Mesenchymal stem cell (in vitro differentiated cells and primary cell): ENCODE measurements at regions not wholly inside any gene's neighbourhood (a gene's known extent, or its start where the extent isn't known, plus 50 kb on each side); places are given as distances from the start of the nearest gene placed in this dataset.
A peak's percentile ranks its signal among the peaks of the same experiment; 100 is the strongest.

Experiments used
- DNase-seq: peaks from one replicate; pipeline ENCODE4 v3.0.0-alpha.2; 2013
- H2AFZ ChIP-seq: one replicate; pipeline ENCODE4 v1.6.1; 2013; ENCODE audit warnings: low read depth, mild to moderate bottlenecking, control low read depth, inconsistent platforms, low read length, moderate library complexity
- H2AK5ac ChIP-seq: 2 replicates; pipeline ENCODE4 v1.6.1; 2013; ENCODE audit warnings: low read length, moderate library complexity, mild to moderate bottlenecking, inconsistent platforms; ENCODE audit not compliant: severe bottlenecking
- H2BK120ac ChIP-seq: one replicate; pipeline ENCODE4 v1.6.1; 2013; ENCODE audit warnings: low read depth, mild to moderate bottlenecking, inconsistent platforms, low read length, moderate library complexity
- H2BK12ac ChIP-seq, 2 experiments: one replicate each; pipeline ENCODE4 v1.6.1; 2013; ENCODE audit warnings: inconsistent platforms in 2 of 2, low read length in 2 of 2, mild to moderate bottlenecking in 2 of 2, moderate library complexity in 2 of 2, control low read depth in 1 of 2
- H2BK15ac ChIP-seq: one replicate; pipeline ENCODE4 v1.6.1; 2013; ENCODE audit warnings: mild to moderate bottlenecking, low read depth, inconsistent platforms; ENCODE audit not compliant: poor library complexity, severe bottlenecking
- H2BK5ac ChIP-seq: 2 replicates; pipeline ENCODE4 v1.6.1; 2013; ENCODE audit warnings: low read depth, mild to moderate bottlenecking, low read length, control low read depth, inconsistent platforms; ENCODE audit not compliant: poor library complexity, severe bottlenecking
- H3K14ac ChIP-seq, 2 experiments: one replicate each; pipeline ENCODE4 v1.6.1; 2013; ENCODE audit warnings: inconsistent platforms in 2 of 2, low read length in 2 of 2, control low read depth in 1 of 2, mild to moderate bottlenecking in 1 of 2, moderate library complexity in 1 of 2
- H3K18ac ChIP-seq, 2 experiments: one replicate each; pipeline ENCODE4 v1.6.1; 2013; ENCODE audit warnings: inconsistent platforms in 2 of 2, low read length in 2 of 2, control low read depth in 1 of 2, low read depth in 1 of 2, mild to moderate bottlenecking in 1 of 2
- H3K23ac ChIP-seq, 2 experiments: one replicate each; pipeline ENCODE4 v1.6.1; 2013; ENCODE audit warnings: inconsistent platforms in 2 of 2, low read length in 2 of 2, mild to moderate bottlenecking in 2 of 2, moderate library complexity in 2 of 2, control low read depth in 1 of 2
- H3K27ac ChIP-seq: 2 replicates; pipeline ENCODE4 v1.5.1; 2013; ENCODE audit warnings: mild to moderate bottlenecking, moderate library complexity, low read length, control low read depth, inconsistent platforms; ENCODE audit not compliant: poor library complexity, severe bottlenecking
- H3K27me3 ChIP-seq, 2 experiments: 2 replicates each; pipeline versions ENCODE4 v1.6.1 to v1.7.0; 2013; ENCODE audit warnings: low read length in 2 of 2, mild to moderate bottlenecking in 2 of 2, moderate library complexity in 2 of 2, control low read depth in 1 of 2, inconsistent platforms in 1 of 2; ENCODE audit not compliant: control insufficient read depth in 1 of 2, insufficient read depth in 1 of 2
- H3K36me3 ChIP-seq, 2 experiments: 2 replicates each; pipeline versions ENCODE4 v1.6.1 to v1.7.0; 2013; ENCODE audit warnings: low read length in 2 of 2, control low read depth in 1 of 2, inconsistent platforms in 1 of 2, low read depth in 1 of 2, mild to moderate bottlenecking in 1 of 2; ENCODE audit not compliant: insufficient read depth in 2 of 2, control insufficient read depth in 1 of 2
- H3K4ac ChIP-seq, 2 experiments: one replicate each; pipeline ENCODE4 v1.6.1; 2013; ENCODE audit warnings: inconsistent platforms in 2 of 2, low read length in 2 of 2, mild to moderate bottlenecking in 2 of 2, moderate library complexity in 2 of 2, control low read depth in 1 of 2, low read depth in 1 of 2
- H3K4me1 ChIP-seq: 2 replicates; pipeline ENCODE4 v1.6.1; 2013; ENCODE audit warnings: low read depth, low read length, control low read depth; ENCODE audit not compliant: control insufficient read depth, insufficient read depth
- H3K4me2 ChIP-seq: 2 replicates; pipeline ENCODE4 v1.6.1; 2013; ENCODE audit warnings: low read length, mild to moderate bottlenecking, inconsistent platforms; ENCODE audit not compliant: poor library complexity, severe bottlenecking
- H3K4me3 ChIP-seq, 2 experiments: 2 replicates each; pipeline versions ENCODE4 v1.5.1 to v1.7.0; 2013; ENCODE audit warnings: low read length in 2 of 2, mild to moderate bottlenecking in 2 of 2, control low read depth in 1 of 2, low read depth in 1 of 2; ENCODE audit not compliant: insufficient read depth in 1 of 2
- H3K79me1 ChIP-seq: replicated peaks from 2 replicates; pipeline ENCODE4 v1.6.1; 2013; ENCODE audit warnings: mild to moderate bottlenecking, control low read depth, low read length, inconsistent platforms; ENCODE audit not compliant: poor library complexity, severe bottlenecking
- H3K9ac ChIP-seq: 2 replicates; pipeline ENCODE4 v1.7.0; 2013; ENCODE audit warnings: mild to moderate bottlenecking, low read length, moderate library complexity
- H3K9me3 ChIP-seq: 2 replicates; pipeline ENCODE4 v1.7.0; 2013; ENCODE audit warnings: mild to moderate bottlenecking, low read length; ENCODE audit not compliant: control insufficient read depth
- H4K8ac ChIP-seq: one replicate; pipeline ENCODE4 v1.6.1; 2013; ENCODE audit warnings: inconsistent platforms, mild to moderate bottlenecking, low read length, moderate library complexity
- H4K91ac ChIP-seq: one replicate; pipeline ENCODE4 v1.6.1; 2013; ENCODE audit warnings: mild to moderate bottlenecking, low read length, inconsistent platforms
- WGBS: methylation state at CpG from one replicate; pipeline ENCODE4 v1.1.7; 2013; ENCODE audit warnings: mixed read lengths; 5-methylcytosine and 5-hydroxymethylcytosine counted together

- H3K4ac ChIP-seq: no peak overlapping the region
- H3K27me3 ChIP-seq: no peaks in the 10 kb centered on the region
- H4K91ac ChIP-seq: no peak overlapping the region
- no peak overlapping the region for H2BK5ac ChIP-seq
- no peak overlapping the region for H2BK120ac ChIP-seq
- no peaks in the 10 kb centered on the region for H3K79me1 ChIP-seq
- H3K4me1 ChIP-seq: no peaks in the 10 kb centered on the region
- H3K9me3 ChIP-seq: peaks cover 5% of the 10 kb centered on the region
- no peak overlapping the region for H2AK5ac ChIP-seq
- no peak overlapping the region for H3K9ac ChIP-seq
- H3K4me2 ChIP-seq: no peak overlapping the region
- no peak overlapping the region for H3K18ac ChIP-seq
- DNase-seq: no peak
- H2BK15ac ChIP-seq: no peak overlapping the region
- no peak overlapping the region for H3K4me3 ChIP-seq
- H3K23ac ChIP-seq: no peak overlapping the region
- no peak overlapping the region for H2AFZ ChIP-seq
- H3K36me3 ChIP-seq: no peaks in the 10 kb centered on the region
- no peak overlapping the region for H2BK12ac ChIP-seq
- no peak overlapping the region for H3K14ac ChIP-seq
- no peak overlapping the region for H4K8ac ChIP-seq
- H3K27ac ChIP-seq: no peak overlapping the region
- no CpG with 5 or more reads among the region's 1 CpG for WGBS
Observed at GRCh38 chr5:18967637-18968036, 1020.4 kb downstream of the CDH18 start.

- H3K27ac ChIP-seq: no peak overlapping the region
- H3K27me3 ChIP-seq: no peaks in the 10 kb centered on the region
- no peak overlapping the region for H2BK5ac ChIP-seq
- H2AFZ ChIP-seq: no peak overlapping the region
- H4K8ac ChIP-seq: no peak overlapping the region
- no peak overlapping the region for H3K18ac ChIP-seq
- no peaks in the 10 kb centered on the region for H3K4me1 ChIP-seq
- no peak overlapping the region for H3K23ac ChIP-seq
- no peak overlapping the region for H3K4ac ChIP-seq
- no peak overlapping the region for H3K4me3 ChIP-seq
- no peaks in the 10 kb centered on the region for H3K36me3 ChIP-seq
- no peaks in the 10 kb centered on the region for H3K79me1 ChIP-seq
- H2BK15ac ChIP-seq: no peak overlapping the region
- peaks cover 5% of the 10 kb centered on the region for H3K9me3 ChIP-seq
- H2AK5ac ChIP-seq: no peak overlapping the region
- no peak overlapping the region for H3K4me2 ChIP-seq
- DNase-seq: peak; percentile 74
- WGBS: 28% methylated on average over 5 of the region's 6 CpGs
- H3K9ac ChIP-seq: no peak overlapping the region
- no peak overlapping the region for H3K14ac ChIP-seq
- H4K91ac ChIP-seq: no peak overlapping the region
- no peak overlapping the region for H2BK120ac ChIP-seq
- no peak overlapping the region for H2BK12ac ChIP-seq
Observed at GRCh38 chr5:18968966-18969365, 1019.0 kb downstream of the CDH18 start.

GRCh38 chr5:18970000-18970399 is 1018.0 kb downstream of the CDH18 start:
- no peak overlapping the region for H3K23ac ChIP-seq
- WGBS: 100% methylated on average over 1 of the region's 5 CpGs
- H2BK12ac ChIP-seq: no peak overlapping the region
- no peak overlapping the region for H3K18ac ChIP-seq
- H2BK5ac ChIP-seq: no peak overlapping the region
- H3K79me1 ChIP-seq: no peaks in the 10 kb centered on the region
- peak overlapping the region; percentile 61 for H2AFZ ChIP-seq
- no peaks in the 10 kb centered on the region for H3K27me3 ChIP-seq
- no peak overlapping the region for H2AK5ac ChIP-seq
- H3K4me1 ChIP-seq: no peaks in the 10 kb centered on the region
- H3K36me3 ChIP-seq: no peaks in the 10 kb centered on the region
- no peak overlapping the region for H3K4me2 ChIP-seq
- H4K8ac ChIP-seq: no peak overlapping the region
- H2BK15ac ChIP-seq: no peak overlapping the region
- no peak for DNase-seq
- no peak overlapping the region for H2BK120ac ChIP-seq
- no peak overlapping the region for H3K27ac ChIP-seq
- H3K9me3 ChIP-seq: peaks cover 5% of the 10 kb centered on the region
- no peak overlapping the region for H3K4ac ChIP-seq
- no peak overlapping the region for H3K4me3 ChIP-seq
- H4K91ac ChIP-seq: no peak overlapping the region
- H3K9ac ChIP-seq: no peak overlapping the region
- no peak overlapping the region for H3K14ac ChIP-seq

GRCh38 chr5:18972177-18972576 is 1015.8 kb downstream of the CDH18 start:
- no peak overlapping the region for H2AFZ ChIP-seq
- H2BK15ac ChIP-seq: no peak overlapping the region
- H3K9me3 ChIP-seq: no peaks in the 10 kb centered on the region
- no peak overlapping the region for H3K23ac ChIP-seq
- no peak overlapping the region for H3K9ac ChIP-seq
- no peak overlapping the region for H3K27ac ChIP-seq
- H2BK5ac ChIP-seq: no peak overlapping the region
- H2BK120ac ChIP-seq: no peak overlapping the region
- WGBS: 68% methylated on average over 3 of the region's 3 CpGs
- no peak overlapping the region for H4K8ac ChIP-seq
- H3K27me3 ChIP-seq: no peaks in the 10 kb centered on the region
- H3K36me3 ChIP-seq: no peaks in the 10 kb centered on the region
- no peak overlapping the region for H3K4me3 ChIP-seq
- DNase-seq: no peak
- no peak overlapping the region for H2BK12ac ChIP-seq
- no peak overlapping the region for H4K91ac ChIP-seq
- no peak overlapping the region for H3K14ac ChIP-seq
- H3K4me2 ChIP-seq: no peak overlapping the region
- H3K18ac ChIP-seq: no peak overlapping the region
- no peaks in the 10 kb centered on the region for H3K79me1 ChIP-seq
- no peaks in the 10 kb centered on the region for H3K4me1 ChIP-seq
- H2AK5ac ChIP-seq: no peak overlapping the region
- no peak overlapping the region for H3K4ac ChIP-seq
